ENCODE measurements at regions not wholly inside any gene's neighbourhood (a gene's known extent, or its start where the extent isn't known, plus 50 kb on each side); places are given as distances from the start of the nearest gene placed in this dataset.
A peak's percentile ranks its signal among the peaks of the same experiment; 100 is the strongest.

GRCh38 chr13:107681600-107681999 lies 533.7 kb downstream of the LIG4 start:
- H3K9me3 Mint-ChIP-seq, result peaks cover 6% of the 10 kb centered on the region
- no peaks in the 10 kb centered on the region for H3K27me3 Mint-ChIP-seq
- H3K4me3 Mint-ChIP-seq, result no peak overlapping the region
- no peaks in the 10 kb centered on the region for H3K4me1 Mint-ChIP-seq (ENCODE audit: low read depth)
- H3K36me3 Mint-ChIP-seq (ENCODE audit: low read depth), result no peaks in the 10 kb centered on the region
- no peak for DNase-seq
- no peak overlapping the region for H3K27ac Mint-ChIP-seq

GRCh38 chr13:107680115-107680514 lies 535.2 kb downstream of the LIG4 start:
- Mint-ChIP-seq H3K4me3 (no peak overlapping the region), H3K27ac (no peak overlapping the region), H3K9me3 (no peaks in the 10 kb centered on the region), H3K36me3 (ENCODE audit: low read depth) (no peaks in the 10 kb centered on the region), H3K4me1 (ENCODE audit: low read depth) (no peaks in the 10 kb centered on the region), H3K27me3 (no peaks in the 10 kb centered on the region)
- no peak for DNase-seq

GRCh38 chr13:107678075-107678689 lies 537.2 kb downstream of the LIG4 start:
- Mint-ChIP-seq H3K27ac (no peak overlapping the region), H3K9me3 (no peaks in the 10 kb centered on the region), H3K27me3 (no peaks in the 10 kb centered on the region), H3K4me1 (ENCODE audit: low read depth) (no peaks in the 10 kb centered on the region), H3K4me3 (no peak overlapping the region), H3K36me3 (ENCODE audit: low read depth) (no peaks in the 10 kb centered on the region)
- DNase-seq, result no peak

- Mint-ChIP-seq H3K36me3 (ENCODE audit: low read depth) (no peaks in the 10 kb centered on the region), H3K9me3 (no peaks in the 10 kb centered on the region), H3K27ac (no peak overlapping the region), H3K4me3 (no peak overlapping the region), H3K4me1 (ENCODE audit: low read depth) (no peaks in the 10 kb centered on the region), H3K27me3 (no peaks in the 10 kb centered on the region)
- no peak for DNase-seq
These were observed 539.3 kb downstream of the LIG4 start for GRCh38 chr13:107675847-107676550.

- Mint-ChIP-seq H3K27me3 (no peaks in the 10 kb centered on the region), H3K4me3 (no peak overlapping the region), H3K4me1 (ENCODE audit: low read depth) (no peaks in the 10 kb centered on the region), H3K9me3 (peaks cover 10% of the 10 kb centered on the region), H3K36me3 (ENCODE audit: low read depth) (no peaks in the 10 kb centered on the region), H3K27ac (no peak overlapping the region)
- no peak for DNase-seq
These were observed 545.8 kb downstream of the LIG4 start for GRCh38 chr13:107669391-107669993.

- Mint-ChIP-seq H3K27ac (no peak overlapping the region), H3K9me3 (peaks cover 12% of the 10 kb centered on the region), H3K36me3 (ENCODE audit: low read depth) (no peaks in the 10 kb centered on the region), H3K4me3 (no peak overlapping the region), H3K4me1 (ENCODE audit: low read depth) (no peaks in the 10 kb centered on the region), H3K27me3 (no peaks in the 10 kb centered on the region)
- DNase-seq, result no peak
These were observed 549.3 kb downstream of the LIG4 start for GRCh38 chr13:107665926-107666458.

GRCh38 chr13:107650081-107650701 lies 565.1 kb downstream of the LIG4 start:
- H3K9me3 Mint-ChIP-seq, result peaks cover under 1% of the 10 kb centered on the region
- no peak overlapping the region for H3K27ac Mint-ChIP-seq
- H3K4me1 Mint-ChIP-seq (ENCODE audit: low read depth), result no peaks in the 10 kb centered on the region
- no peak overlapping the region for H3K4me3 Mint-ChIP-seq
- H3K27me3 Mint-ChIP-seq, result no peaks in the 10 kb centered on the region
- peak; percentile 37 for DNase-seq
- no peaks in the 10 kb centered on the region for H3K36me3 Mint-ChIP-seq (ENCODE audit: low read depth)

GRCh38 chr13:107649079-107649478 lies 566.3 kb downstream of the LIG4 start:
- Mint-ChIP-seq H3K27me3 (no peaks in the 10 kb centered on the region), H3K27ac (no peak overlapping the region), H3K4me1 (ENCODE audit: low read depth) (no peaks in the 10 kb centered on the region), H3K9me3 (peaks cover 2% of the 10 kb centered on the region), H3K36me3 (ENCODE audit: low read depth) (no peaks in the 10 kb centered on the region), H3K4me3 (no peak overlapping the region)
- no peak for DNase-seq

- Mint-ChIP-seq H3K4me3 (no peak overlapping the region), H3K36me3 (ENCODE audit: low read depth) (no peaks in the 10 kb centered on the region), H3K27me3 (no peaks in the 10 kb centered on the region), H3K9me3 (peaks cover 2% of the 10 kb centered on the region), H3K4me1 (ENCODE audit: low read depth) (no peaks in the 10 kb centered on the region), H3K27ac (no peak overlapping the region)
- no peak for DNase-seq
These were observed 571.2 kb downstream of the LIG4 start for GRCh38 chr13:107644136-107644535.

GRCh38 chr13:107643615-107644014 lies 571.7 kb downstream of the LIG4 start:
- Mint-ChIP-seq H3K27ac (no peak overlapping the region), H3K4me3 (no peak overlapping the region), H3K4me1 (ENCODE audit: low read depth) (no peaks in the 10 kb centered on the region), H3K27me3 (no peaks in the 10 kb centered on the region), H3K9me3 (peaks cover 2% of the 10 kb centered on the region), H3K36me3 (ENCODE audit: low read depth) (no peaks in the 10 kb centered on the region)
- no peak for DNase-seq

GRCh38 chr13:107642831-107643230 lies 572.5 kb downstream of the LIG4 start:
- Mint-ChIP-seq H3K9me3 (peaks cover 2% of the 10 kb centered on the region), H3K27me3 (no peaks in the 10 kb centered on the region), H3K36me3 (ENCODE audit: low read depth) (no peaks in the 10 kb centered on the region), H3K4me3 (no peak overlapping the region), H3K27ac (no peak overlapping the region), H3K4me1 (ENCODE audit: low read depth) (no peaks in the 10 kb centered on the region)
- DNase-seq, result no peak

GRCh38 chr13:107641574-107641973 lies 573.8 kb downstream of the LIG4 start:
- DNase-seq, result no peak
- H3K4me3 Mint-ChIP-seq, result no peak overlapping the region
- H3K4me1 Mint-ChIP-seq (ENCODE audit: low read depth), result no peaks in the 10 kb centered on the region
- H3K27me3 Mint-ChIP-seq, result no peaks in the 10 kb centered on the region
- H3K36me3 Mint-ChIP-seq (ENCODE audit: low read depth), result no peaks in the 10 kb centered on the region
- peaks cover 2% of the 10 kb centered on the region for H3K9me3 Mint-ChIP-seq
- H3K27ac Mint-ChIP-seq, result no peak overlapping the region

- Mint-ChIP-seq H3K27ac (no peak overlapping the region), H3K9me3 (peaks cover 2% of the 10 kb centered on the region), H3K4me3 (no peak overlapping the region), H3K27me3 (no peaks in the 10 kb centered on the region), H3K4me1 (ENCODE audit: low read depth) (no peaks in the 10 kb centered on the region), H3K36me3 (ENCODE audit: low read depth) (no peaks in the 10 kb centered on the region)
- no peak for DNase-seq
These were observed 589.7 kb downstream of the LIG4 start for GRCh38 chr13:107625648-107626047.

GRCh38 chr13:107617527-107617926 lies 597.8 kb downstream of the LIG4 start:
- Mint-ChIP-seq H3K4me3 (no peak overlapping the region), H3K27me3 (no peaks in the 10 kb centered on the region), H3K27ac (no peak overlapping the region), H3K36me3 (ENCODE audit: low read depth) (no peaks in the 10 kb centered on the region), H3K4me1 (ENCODE audit: low read depth) (no peaks in the 10 kb centered on the region), H3K9me3 (peaks cover 2% of the 10 kb centered on the region)
- DNase-seq, result no peak

- Mint-ChIP-seq H3K36me3 (ENCODE audit: low read depth) (no peaks in the 10 kb centered on the region), H3K9me3 (no peaks in the 10 kb centered on the region), H3K4me3 (no peak overlapping the region), H3K4me1 (ENCODE audit: low read depth) (no peaks in the 10 kb centered on the region), H3K27me3 (no peaks in the 10 kb centered on the region), H3K27ac (no peak overlapping the region)
- DNase-seq, result no peak
These were observed 603.0 kb downstream of the LIG4 start for GRCh38 chr13:107612376-107612775.

Measured in activated T-cell treated with anti-CD3 and anti-CD28 coated beads, Interleukin-2, amount 50 U/mL, for 24 hours (primary cell).